NCI-H1105 treated with DMSO at 0.1 percent for 48 hours (cell line): ENCODE measurements at regions not wholly inside any gene's neighbourhood (a gene's known extent, or its start where the extent isn't known, plus 50 kb on each side); places are given as distances from the start of the nearest gene placed in this dataset.
A peak's percentile ranks its signal among the peaks of the same experiment; 100 is the strongest.
"Not testable (repeated sequence)": the region's sequence is repeated elsewhere in the genome, so short reads cannot be mapped to it uniquely, and the experiment has no call there.

ENCODE experiments used
- DNase-seq: peaks from one replicate; lab custom pipeline; 2025; lab: John Stamatoyannopoulos, UW

- no peak for DNase-seq
Measured at GRCh38 chr4:167831855-167832254, 260.5 kb upstream of the ANXA10 start.

GRCh38 chr4:167838686-167839085 lies 253.7 kb upstream of the ANXA10 start:
- no peak for DNase-seq

GRCh38 chr4:167842487-167842886 lies 249.8 kb upstream of the ANXA10 start:
- no peak for DNase-seq

- DNase-seq, result no peak
Measured at GRCh38 chr4:167854881-167855280, 237.5 kb upstream of the ANXA10 start.

GRCh38 chr4:167858127-167858526 lies 234.2 kb upstream of the ANXA10 start:
- DNase-seq, result peak; percentile 27

GRCh38 chr4:167867191-167867590 lies 225.1 kb upstream of the ANXA10 start:
- DNase-seq, result no peak

GRCh38 chr4:167868163-167868562 lies 224.2 kb upstream of the ANXA10 start:
- no peak for DNase-seq

- no peak for DNase-seq
Measured at GRCh38 chr4:167873496-167873895, 218.8 kb upstream of the ANXA10 start.

- DNase-seq, result not testable (repeated sequence)
Measured at GRCh38 chr4:167876091-167876490, 216.2 kb upstream of the ANXA10 start.

GRCh38 chr4:167877826-167878225 lies 214.5 kb upstream of the ANXA10 start:
- DNase-seq, result not testable (repeated sequence)

- DNase-seq, result no peak
Measured at GRCh38 chr4:167883266-167883665, 209.1 kb upstream of the ANXA10 start.

GRCh38 chr4:167885071-167885470 lies 207.3 kb upstream of the ANXA10 start:
- DNase-seq, result no peak

- no peak for DNase-seq
Measured at GRCh38 chr4:167885872-167886271, 206.5 kb upstream of the ANXA10 start.

- DNase-seq, result no peak
Measured at GRCh38 chr4:167887726-167888125, 204.6 kb upstream of the ANXA10 start.

GRCh38 chr4:167890226-167890625 lies 202.1 kb upstream of the ANXA10 start:
- no peak for DNase-seq

- DNase-seq, result no peak
Measured at GRCh38 chr4:167893531-167893930, 198.8 kb upstream of the ANXA10 start.

- not testable (repeated sequence) for DNase-seq
Measured at GRCh38 chr4:167896260-167896659, 196.1 kb upstream of the ANXA10 start.

- peak; percentile 45 for DNase-seq
Measured at GRCh38 chr4:167897116-167897515, 195.2 kb upstream of the ANXA10 start.

- no peak for DNase-seq
Measured at GRCh38 chr4:167903291-167903721, 189.0 kb upstream of the ANXA10 start.

GRCh38 chr4:167906851-167907250 lies 185.5 kb upstream of the ANXA10 start:
- DNase-seq, result no peak

- no peak for DNase-seq
Measured at GRCh38 chr4:167908816-167909215, 183.5 kb upstream of the ANXA10 start.

- DNase-seq, result not testable (repeated sequence)
Measured at GRCh38 chr4:167912535-167912934, 179.8 kb upstream of the ANXA10 start.

GRCh38 chr4:167918077-167918476 lies 174.3 kb upstream of the ANXA10 start:
- DNase-seq, result no peak

- no peak for DNase-seq
Measured at GRCh38 chr4:167930166-167930565, 162.2 kb upstream of the ANXA10 start.

- no peak for DNase-seq
Measured at GRCh38 chr4:167934216-167934615, 158.1 kb upstream of the ANXA10 start.
